ENCODE measurements at regions not wholly inside any gene's neighbourhood (a gene's known extent, or its start where the extent isn't known, plus 50 kb on each side); places are given as distances from the start of the nearest gene placed in this dataset.

GRCh38 chr7:13563680-13564079 lies 425.8 kb downstream of the ETV1 start:
- TF ChIP-seq ZNF70 (CRISPR knock-in tag; IDR thresholded peaks at IDR 0.05), result no peak
- no peak for TF ChIP-seq PPARA (CRISPR knock-in tag; IDR thresholded peaks at IDR 0.05; ENCODE audit: borderline replicate concordance)
- TF ChIP-seq ZFP30 (CRISPR knock-in tag; IDR thresholded peaks at IDR 0.05), result no peak
- no peak for TF ChIP-seq TSHZ2 (CRISPR knock-in tag; IDR thresholded peaks at IDR 0.05)
- TF ChIP-seq CREB5 (CRISPR knock-in tag; IDR thresholded peaks at IDR 0.05; ENCODE audit: low read depth), result no peak
- no peak for TF ChIP-seq ESRRG (CRISPR knock-in tag; IDR thresholded peaks at IDR 0.05)
- TF ChIP-seq TCF4 (CRISPR knock-in tag; IDR thresholded peaks at IDR 0.05; ENCODE audit: borderline replicate concordance), result no peak
- no peak for TF ChIP-seq SNAI2 (CRISPR knock-in tag; IDR thresholded peaks at IDR 0.05)
- TF ChIP-seq ARNTL (CRISPR knock-in tag; IDR thresholded peaks at IDR 0.05; ENCODE audit: borderline replicate concordance, low read depth), result no peak
- TF ChIP-seq CSDC2 (CRISPR knock-in tag; IDR thresholded peaks at IDR 0.05), result no peak
- TF ChIP-seq POU6F1 (CRISPR knock-in tag; IDR thresholded peaks at IDR 0.05; ENCODE audit: borderline replicate concordance, low read depth), result no peak
- no peak for TF ChIP-seq ZNF565 (CRISPR knock-in tag; conservative IDR thresholded peaks at IDR 0.05; ENCODE audit: low read depth)
- no peak for TF ChIP-seq RARB (CRISPR knock-in tag; IDR thresholded peaks at IDR 0.05)
- TF ChIP-seq, protein P1, sequence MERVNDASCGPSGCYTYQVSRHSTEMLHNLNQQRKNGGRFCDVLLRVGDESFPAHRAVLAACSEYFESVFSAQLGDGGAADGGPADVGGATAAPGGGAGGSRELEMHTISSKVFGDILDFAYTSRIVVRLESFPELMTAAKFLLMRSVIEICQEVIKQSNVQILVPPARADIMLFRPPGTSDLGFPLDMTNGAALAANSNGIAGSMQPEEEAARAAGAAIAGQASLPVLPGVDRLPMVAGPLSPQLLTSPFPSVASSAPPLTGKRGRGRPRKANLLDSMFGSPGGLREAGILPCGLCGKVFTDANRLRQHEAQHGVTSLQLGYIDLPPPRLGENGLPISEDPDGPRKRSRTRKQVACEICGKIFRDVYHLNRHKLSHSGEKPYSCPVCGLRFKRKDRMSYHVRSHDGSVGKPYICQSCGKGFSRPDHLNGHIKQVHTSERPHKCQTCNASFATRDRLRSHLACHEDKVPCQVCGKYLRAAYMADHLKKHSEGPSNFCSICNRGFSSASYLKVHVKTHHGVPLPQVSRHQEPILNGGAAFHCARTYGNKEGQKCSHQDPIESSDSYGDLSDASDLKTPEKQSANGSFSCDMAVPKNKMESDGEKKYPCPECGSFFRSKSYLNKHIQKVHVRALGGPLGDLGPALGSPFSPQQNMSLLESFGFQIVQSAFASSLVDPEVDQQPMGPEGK (CRISPR knock-in tag; IDR thresholded peaks at IDR 0.05; ENCODE audit: borderline replicate concordance), result no peak
- TF ChIP-seq ZC3H10 (CRISPR knock-in tag; IDR thresholded peaks at IDR 0.05), result no peak
- no peak for ATAC-seq

GRCh38 chr7:13577566-13578145 lies 411.8 kb downstream of the ETV1 start:
- no peak for TF ChIP-seq OSR1 (CRISPR knock-in tag; IDR thresholded peaks at IDR 0.05)
- no peak for TF ChIP-seq PPARA (CRISPR knock-in tag; IDR thresholded peaks at IDR 0.05; ENCODE audit: borderline replicate concordance)
- TF ChIP-seq ZC3H10 (CRISPR knock-in tag; IDR thresholded peaks at IDR 0.05), result no peak
- no peak for TF ChIP-seq GLIS3 (CRISPR knock-in tag; IDR thresholded peaks at IDR 0.05)
- TF ChIP-seq TOX (CRISPR knock-in tag; IDR thresholded peaks at IDR 0.05; ENCODE audit: borderline replicate concordance), result no peak
- TF ChIP-seq ESRRG (CRISPR knock-in tag; IDR thresholded peaks at IDR 0.05), result no peak
- TF ChIP-seq ISL1 (CRISPR knock-in tag; IDR thresholded peaks at IDR 0.05), result no peak
- no peak for TF ChIP-seq ZNF565 (CRISPR knock-in tag; conservative IDR thresholded peaks at IDR 0.05; ENCODE audit: low read depth)
- no peak for ATAC-seq

GRCh38 chr7:13578294-13578693 lies 411.2 kb downstream of the ETV1 start:
- TF ChIP-seq GLIS3 (CRISPR knock-in tag; IDR thresholded peaks at IDR 0.05) (no peak), ISL1 (CRISPR knock-in tag; IDR thresholded peaks at IDR 0.05) (peak; percentile 88), RARB (CRISPR knock-in tag; IDR thresholded peaks at IDR 0.05) (no peak), ZFP30 (CRISPR knock-in tag; IDR thresholded peaks at IDR 0.05) (no peak), ZFP3 (CRISPR knock-in tag; IDR thresholded peaks at IDR 0.05) (0 out of 2 replicates have a peak, but pooled peaks have one; percentile 26)
- ATAC-seq, result no peak

DNA sequence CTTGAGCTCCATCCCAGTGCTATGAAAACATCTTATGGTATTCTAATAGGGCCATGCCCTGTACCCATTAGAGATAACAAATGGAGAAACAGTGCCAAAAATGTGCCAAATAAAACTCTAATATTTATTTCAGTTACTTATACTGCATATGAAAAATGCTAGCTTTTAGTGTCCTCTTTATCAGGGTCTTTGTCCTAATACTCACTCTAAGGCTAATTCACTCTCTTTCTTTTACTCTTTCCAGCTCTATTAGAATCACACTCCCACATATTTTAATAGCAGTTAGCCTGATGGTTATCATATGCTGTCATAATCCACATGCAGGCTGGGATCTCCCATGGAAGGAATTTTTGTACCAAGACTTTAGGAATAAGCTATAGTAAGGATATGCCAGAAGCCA lies 408.4 kb downstream of the ETV1 start:
- no peak; the same call in 2 of the 3 replicates for ATAC-seq
- TF ChIP-seq RARB (CRISPR knock-in tag; IDR thresholded peaks at IDR 0.05) (no peak), TOX (CRISPR knock-in tag; IDR thresholded peaks at IDR 0.05; ENCODE audit: borderline replicate concordance) (no peak), ZNF8 (CRISPR knock-in tag; IDR thresholded peaks at IDR 0.05) (no peak), BACH2 (CRISPR knock-in tag; IDR thresholded peaks at IDR 0.05; ENCODE audit: borderline replicate concordance) (no peak), SNAI2 (CRISPR knock-in tag; IDR thresholded peaks at IDR 0.05) (peak; percentile 93), TSHZ2 (CRISPR knock-in tag; IDR thresholded peaks at IDR 0.05) (peak; percentile 86), ZNF70 (CRISPR knock-in tag; IDR thresholded peaks at IDR 0.05) (no peak; the same call in 1 of the 2 replicates)
- TF ChIP-seq, protein P1 (CRISPR knock-in tag; IDR thresholded peaks at IDR 0.05; ENCODE audit: borderline replicate concordance), result peak; percentile 56

Measured in SK-N-SH treated with all-trans-retinoic acid at 6 μM for 48 hours (cell line).